HG03103 (cell line): ENCODE measurements at regions not wholly inside any gene's neighbourhood (a gene's known extent, or its start where the extent isn't known, plus 50 kb on each side); places are given as distances from the start of the nearest gene placed in this dataset.
"Not testable (repeated sequence)": the region's sequence is repeated elsewhere in the genome, so short reads cannot be mapped to it uniquely, and the experiment has no call there.

Experiments used
- ATAC-seq: cut with Tn5 transposase; IDR thresholded peaks from one replicate; pipeline ENCODE4 v1.9.1; 2021; ENCODE audit warnings: low read depth; ENCODE audit not compliant: unreplicated experiment

GRCh38 chr13:56501750-56502149 lies 639.0 kb upstream of the PRR20A start:
- no peak for ATAC-seq

GRCh38 chr13:56510836-56511235 lies 629.9 kb upstream of the PRR20A start:
- no peak for ATAC-seq

GRCh38 chr13:56512336-56512735 lies 628.4 kb upstream of the PRR20A start:
- not testable (repeated sequence) for ATAC-seq

- no peak for ATAC-seq
Observed at GRCh38 chr13:56515441-56515840, 625.3 kb upstream of the PRR20A start.

- no peak for ATAC-seq
Observed at GRCh38 chr13:56528040-56528790, 612.5 kb upstream of the PRR20A start.

- ATAC-seq = no peak
Observed at GRCh38 chr13:56530096-56530495, 610.6 kb upstream of the PRR20A start.

GRCh38 chr13:56547921-56548320 lies 592.8 kb upstream of the PRR20A start:
- not testable (repeated sequence) for ATAC-seq

- no peak for ATAC-seq
Observed at GRCh38 chr13:56558698-56559320, 581.9 kb upstream of the PRR20A start.

- ATAC-seq = no peak
Observed at GRCh38 chr13:56561327-56561726, 579.4 kb upstream of the PRR20A start.

- no peak for ATAC-seq
Observed at GRCh38 chr13:56563663-56564062, 577.1 kb upstream of the PRR20A start.

GRCh38 chr13:56586976-56587375 lies 553.7 kb upstream of the PRR20A start:
- ATAC-seq = no peak

- ATAC-seq = no peak
Observed at GRCh38 chr13:56615572-56615971, 525.1 kb upstream of the PRR20A start.

- no peak for ATAC-seq
Observed at GRCh38 chr13:56622840-56623239, 517.9 kb upstream of the PRR20A start.

GRCh38 chr13:56628886-56629285 lies 511.8 kb upstream of the PRR20A start:
- ATAC-seq = not testable (repeated sequence)

- ATAC-seq = not testable (repeated sequence)
Observed at GRCh38 chr13:56631060-56631459, 509.7 kb upstream of the PRR20A start.

- ATAC-seq = no peak
Observed at GRCh38 chr13:56653043-56653442, 487.7 kb upstream of the PRR20A start.

- no peak for ATAC-seq
Observed at GRCh38 chr13:56659041-56659471, 481.7 kb upstream of the PRR20A start.

GRCh38 chr13:56670563-56670962 lies 470.2 kb upstream of the PRR20A start:
- no peak for ATAC-seq

GRCh38 chr13:56681404-56681803 lies 459.3 kb upstream of the PRR20A start:
- ATAC-seq = no peak

- ATAC-seq = no peak
Observed at GRCh38 chr13:56687131-56687530, 453.6 kb upstream of the PRR20A start.

- no peak for ATAC-seq
Observed at GRCh38 chr13:56697011-56697410, 443.7 kb upstream of the PRR20A start.

- no peak for ATAC-seq
Observed at GRCh38 chr13:56700324-56700723, 440.4 kb upstream of the PRR20A start.
